ENCODE measurements at regions not wholly inside any gene's neighbourhood (a gene's known extent, or its start where the extent isn't known, plus 50 kb on each side); places are given as distances from the start of the nearest gene placed in this dataset.

- TF ChIP-seq, protein P1, sequence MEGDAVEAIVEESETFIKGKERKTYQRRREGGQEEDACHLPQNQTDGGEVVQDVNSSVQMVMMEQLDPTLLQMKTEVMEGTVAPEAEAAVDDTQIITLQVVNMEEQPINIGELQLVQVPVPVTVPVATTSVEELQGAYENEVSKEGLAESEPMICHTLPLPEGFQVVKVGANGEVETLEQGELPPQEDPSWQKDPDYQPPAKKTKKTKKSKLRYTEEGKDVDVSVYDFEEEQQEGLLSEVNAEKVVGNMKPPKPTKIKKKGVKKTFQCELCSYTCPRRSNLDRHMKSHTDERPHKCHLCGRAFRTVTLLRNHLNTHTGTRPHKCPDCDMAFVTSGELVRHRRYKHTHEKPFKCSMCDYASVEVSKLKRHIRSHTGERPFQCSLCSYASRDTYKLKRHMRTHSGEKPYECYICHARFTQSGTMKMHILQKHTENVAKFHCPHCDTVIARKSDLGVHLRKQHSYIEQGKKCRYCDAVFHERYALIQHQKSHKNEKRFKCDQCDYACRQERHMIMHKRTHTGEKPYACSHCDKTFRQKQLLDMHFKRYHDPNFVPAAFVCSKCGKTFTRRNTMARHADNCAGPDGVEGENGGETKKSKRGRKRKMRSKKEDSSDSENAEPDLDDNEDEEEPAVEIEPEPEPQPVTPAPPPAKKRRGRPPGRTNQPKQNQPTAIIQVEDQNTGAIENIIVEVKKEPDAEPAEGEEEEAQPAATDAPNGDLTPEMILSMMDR (IDR thresholded peaks at IDR 0.05; ENCODE audit: poor library complexity): no peak
- TF ChIP-seq EZH2 (IDR thresholded peaks at IDR 0.05; ENCODE audit: borderline replicate concordance): no peak
- TF ChIP-seq EZH2phosphoT487 (IDR thresholded peaks at IDR 0.05; ENCODE audit: low read depth, severe bottlenecking, unreplicated experiment): no peak
These were observed 180.4 kb upstream of the COL8A1 start for GRCh38 chr3:99458013-99458412.
